H9 (cell line): ENCODE measurements at regions not wholly inside any gene's neighbourhood (a gene's known extent, or its start where the extent isn't known, plus 50 kb on each side); places are given as distances from the start of the nearest gene placed in this dataset.

Experiments
- DNase-seq: peaks from one replicate; pipeline ENCODE4 v3.0.0-alpha.2; 2017
- H2AFZ ChIP-seq: one replicate; pipeline ENCODE4 v1.6.1; 2013; ENCODE audit warnings: mild to moderate bottlenecking, low read length, control low read depth, moderate library complexity
- H2AK5ac ChIP-seq: 2 replicates; pipeline ENCODE4 v1.6.1; 2013; ENCODE audit warnings: low read length, control low read depth, mixed read lengths; ENCODE audit not compliant: insufficient read length
- H2BK120ac ChIP-seq: one replicate; pipeline ENCODE4 v1.6.1; 2013; ENCODE audit warnings: low read depth, mild to moderate bottlenecking, low read length, control low read depth, inconsistent platforms; ENCODE audit not compliant: poor library complexity, severe bottlenecking
- H2BK12ac ChIP-seq: 2 replicates; pipeline ENCODE4 v1.6.1; 2013; ENCODE audit warnings: low read length, control low read depth, mixed read lengths, low read depth; ENCODE audit not compliant: insufficient read length
- H2BK15ac ChIP-seq: 2 replicates; pipeline ENCODE4 v1.6.1; 2013; ENCODE audit warnings: low read depth, low read length, control low read depth
- H2BK20ac ChIP-seq: one replicate; pipeline ENCODE4 v1.6.1; 2013; ENCODE audit warnings: low read depth, mild to moderate bottlenecking, low read length, control low read depth, inconsistent platforms; ENCODE audit not compliant: poor library complexity, severe bottlenecking
- H2BK5ac ChIP-seq: 2 replicates; pipeline ENCODE4 v1.6.1; 2013; ENCODE audit warnings: low read length, control low read depth, mixed read lengths; ENCODE audit not compliant: insufficient read length
- H3K14ac ChIP-seq: 2 replicates; pipeline ENCODE4 v1.6.1; 2013; ENCODE audit warnings: low read length, control low read depth; ENCODE audit not compliant: insufficient read depth
- H3K18ac ChIP-seq: 2 replicates; pipeline ENCODE4 v1.6.1; 2013; ENCODE audit warnings: low read depth, mild to moderate bottlenecking, mixed read lengths, low read length, control low read depth; ENCODE audit not compliant: insufficient read length
- H3K23ac ChIP-seq: 2 replicates; pipeline ENCODE4 v1.6.1; 2013; ENCODE audit warnings: low read length, control low read depth, mixed read lengths, low read depth; ENCODE audit not compliant: insufficient read length
- H3K23me2 ChIP-seq: 2 replicates; pipeline ENCODE4 v1.6.1; 2013; ENCODE audit warnings: low read depth, mild to moderate bottlenecking, mixed read lengths, low read length, control low read depth; ENCODE audit not compliant: insufficient read length, poor library complexity, severe bottlenecking
- H3K27ac ChIP-seq: 2 replicates; pipeline ENCODE4 v1.5.1; 2013; ENCODE audit warnings: low read length, control low read depth, mixed read lengths, low read depth; ENCODE audit not compliant: insufficient read length
- H3K27me3 ChIP-seq: 2 replicates; pipeline ENCODE4 v1.6.1; 2013; ENCODE audit warnings: low read length, control low read depth, inconsistent platforms; ENCODE audit not compliant: insufficient read depth
- H3K4ac ChIP-seq: 2 replicates; pipeline ENCODE4 v1.6.1; 2013; ENCODE audit warnings: low read depth, mild to moderate bottlenecking, control low read depth, inconsistent platforms, low read length, moderate library complexity
- H3K4me1 ChIP-seq: 2 replicates; pipeline ENCODE4 v1.6.1; 2013; ENCODE audit warnings: low read length, control low read depth, inconsistent platforms; ENCODE audit not compliant: insufficient read depth
- H3K4me2 ChIP-seq: 2 replicates; pipeline ENCODE4 v1.6.1; 2013; ENCODE audit warnings: low read length, control low read depth, mixed read lengths; ENCODE audit not compliant: insufficient read length, insufficient read depth
- H3K56ac ChIP-seq: 2 replicates; pipeline ENCODE4 v1.6.1; 2013; ENCODE audit warnings: low read depth, mild to moderate bottlenecking, mixed read lengths, low read length, control low read depth; ENCODE audit not compliant: insufficient read length
- H3K79me1 ChIP-seq: 2 replicates; pipeline ENCODE4 v1.6.1; 2013; ENCODE audit warnings: low read depth, mild to moderate bottlenecking, moderate library complexity, low read length, control low read depth, inconsistent platforms; ENCODE audit not compliant: insufficient read depth, poor library complexity, severe bottlenecking
- H3K79me2 ChIP-seq: 2 replicates; pipeline ENCODE4 v1.6.1; 2013; ENCODE audit warnings: low read length, control low read depth, inconsistent platforms; ENCODE audit not compliant: insufficient read depth
- H3K9ac ChIP-seq: 2 replicates; pipeline ENCODE4 v1.6.1; 2013; ENCODE audit warnings: low read length, control low read depth, mixed read lengths; ENCODE audit not compliant: insufficient read length; ENCODE audit errors: extremely low read depth
- H3K9me3 ChIP-seq: one replicate; pipeline ENCODE4 v1.6.1; 2013; ENCODE audit warnings: low read depth, low read length, inconsistent platforms; ENCODE audit not compliant: control insufficient read depth
- H3T11ph ChIP-seq: one replicate; pipeline ENCODE4 v1.6.1; 2013; ENCODE audit warnings: mild to moderate bottlenecking, low read length, control low read depth, inconsistent platforms
- H4K20me1 ChIP-seq: one replicate; pipeline ENCODE4 v1.6.1; 2013; ENCODE audit not compliant: control insufficient read depth, insufficient read length, insufficient read depth
- H4K5ac ChIP-seq: 2 replicates; pipeline ENCODE4 v1.6.1; 2013; ENCODE audit warnings: low read depth, mild to moderate bottlenecking, mixed read lengths, low read length, control low read depth; ENCODE audit not compliant: insufficient read length
- H4K8ac ChIP-seq: replicated peaks from 2 replicates; pipeline ENCODE4 v1.6.1; 2013; ENCODE audit warnings: low read length, control low read depth, mixed read lengths, low read depth; ENCODE audit not compliant: insufficient read length
- H4K91ac ChIP-seq: 2 replicates; pipeline ENCODE4 v1.6.1; 2013; ENCODE audit warnings: low read depth, mild to moderate bottlenecking, moderate library complexity, mixed read lengths, low read length, control low read depth; ENCODE audit not compliant: insufficient read length
- H3K27ac Mint-ChIP-seq, 3 experiments: 2 replicates in 2 of 3; 3 replicates in 1 of 3; pipeline ENCODE4 v1.8.0; 2020 to 2021; ENCODE audit warnings: mixed read lengths in 3 of 3, mild to moderate bottlenecking in 1 of 3, moderate library complexity in 1 of 3
- H3K27me3 Mint-ChIP-seq: 2 replicates; pipeline ENCODE4 v1.8.0; 2021; ENCODE audit warnings: low read depth, mild to moderate bottlenecking, moderate library complexity, mixed read lengths
- H3K36me3 Mint-ChIP-seq, 3 experiments: 2 replicates in 2 of 3; 3 replicates in 1 of 3; pipeline ENCODE4 v1.8.0; 2020 to 2021; ENCODE audit warnings: low read depth in 3 of 3, mixed read lengths in 3 of 3; ENCODE audit not compliant: insufficient read depth in 1 of 3
- H3K4me1 Mint-ChIP-seq, 2 experiments: 2 replicates each; pipeline ENCODE4 v1.8.0; 2020; ENCODE audit warnings: mixed read lengths in 2 of 2
- H3K4me3 Mint-ChIP-seq, 2 experiments: 2 replicates in 1 of 2; 3 replicates in 1 of 2; pipeline ENCODE4 v1.8.0; 2020 to 2021; ENCODE audit warnings: mild to moderate bottlenecking in 2 of 2, mixed read lengths in 2 of 2, moderate library complexity in 1 of 2
- H3K9me3 Mint-ChIP-seq, 2 experiments: 2 replicates in 1 of 2; 3 replicates in 1 of 2; pipeline ENCODE4 v1.8.0; 2020; ENCODE audit warnings: mild to moderate bottlenecking in 2 of 2, mixed read lengths in 2 of 2, moderate library complexity in 1 of 2
- WGBS: extraction: QIAGEN DNeasy Blood & Tissue Kit; methylation state at CpG from one replicate; pipeline ENCODE4 v1.1.7; 2013; ENCODE audit warnings: missing lambda C conversion rate, low lambda C conversion rate, mixed read lengths; ENCODE audit not compliant: insufficient read length; ENCODE audit errors: extremely low coverage; 5-methylcytosine and 5-hydroxymethylcytosine counted together
- TF ChIP-seq, protein P1 (sequence below): fragments of 200-600 bp; sonication (generic); conservative IDR thresholded peaks from 3 replicates; pipeline ENCODE4 v1.8.0; 2021; ENCODE audit warnings: antibody characterized with exemption, mild to moderate bottlenecking

DNA sequence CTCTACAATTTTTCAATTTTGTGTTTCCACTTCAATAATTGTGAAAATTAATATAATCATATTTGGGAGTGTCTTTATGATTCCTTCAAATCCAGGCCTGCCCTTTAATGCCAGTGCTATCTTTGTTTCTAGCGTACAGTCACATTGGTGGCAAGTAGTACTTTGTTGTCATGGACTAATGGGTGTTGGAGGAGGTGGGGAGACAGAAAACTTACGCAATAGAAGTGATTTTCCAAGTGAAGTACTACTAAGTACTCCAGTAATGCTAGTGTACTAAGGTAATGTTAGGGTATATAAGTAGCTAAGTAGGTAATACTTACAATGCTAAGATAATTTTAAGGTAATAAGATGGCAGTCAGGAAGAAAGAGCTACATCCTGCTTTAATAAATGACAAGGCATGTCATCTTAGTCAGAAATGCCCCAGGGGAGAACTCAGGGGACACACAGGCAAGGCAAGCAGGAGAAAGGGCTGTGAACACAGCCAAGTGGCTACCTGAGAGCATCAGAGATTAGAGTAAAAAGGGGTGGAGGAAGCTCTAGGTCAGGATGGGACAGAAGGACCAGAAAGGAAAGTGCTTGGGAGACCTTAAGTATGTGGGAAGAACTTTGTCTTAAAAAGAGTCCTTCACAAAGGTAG is 217.2 kb upstream of the PRDM1 start:
- Histone ChIP-seq H3K4ac (no peak overlapping the region), H2BK120ac (no peak overlapping the region), H3K27ac (no peak overlapping the region), H2BK5ac (no peak overlapping the region), H4K20me1 (no peaks in the 10 kb centered on the region), H3K9me3 (no peaks in the 10 kb centered on the region), H3K14ac (no peak overlapping the region), H3K23me2 (no peaks in the 10 kb centered on the region), H4K5ac (no peak overlapping the region), H4K8ac (no peak overlapping the region), H2AK5ac (no peak overlapping the region), H3K23ac (no peak overlapping the region), H3T11ph (no peak overlapping the region), H2AFZ (no peak overlapping the region), H3K4me1 (no peaks in the 10 kb centered on the region), H3K4me2 (no peak overlapping the region), H2BK12ac (no peak overlapping the region), H3K56ac (no peak overlapping the region), H3K9ac (no peak overlapping the region), H3K18ac (no peak overlapping the region), H3K79me1 (no peaks in the 10 kb centered on the region), H2BK20ac (no peak overlapping the region), H4K91ac (no peak overlapping the region), H3K27me3 (no peaks in the 10 kb centered on the region), H3K79me2 (no peaks in the 10 kb centered on the region), H2BK15ac (no peak overlapping the region)
- H3K4me3 Mint-ChIP-seq, result no peak overlapping the region
- TF ChIP-seq, protein P1, sequence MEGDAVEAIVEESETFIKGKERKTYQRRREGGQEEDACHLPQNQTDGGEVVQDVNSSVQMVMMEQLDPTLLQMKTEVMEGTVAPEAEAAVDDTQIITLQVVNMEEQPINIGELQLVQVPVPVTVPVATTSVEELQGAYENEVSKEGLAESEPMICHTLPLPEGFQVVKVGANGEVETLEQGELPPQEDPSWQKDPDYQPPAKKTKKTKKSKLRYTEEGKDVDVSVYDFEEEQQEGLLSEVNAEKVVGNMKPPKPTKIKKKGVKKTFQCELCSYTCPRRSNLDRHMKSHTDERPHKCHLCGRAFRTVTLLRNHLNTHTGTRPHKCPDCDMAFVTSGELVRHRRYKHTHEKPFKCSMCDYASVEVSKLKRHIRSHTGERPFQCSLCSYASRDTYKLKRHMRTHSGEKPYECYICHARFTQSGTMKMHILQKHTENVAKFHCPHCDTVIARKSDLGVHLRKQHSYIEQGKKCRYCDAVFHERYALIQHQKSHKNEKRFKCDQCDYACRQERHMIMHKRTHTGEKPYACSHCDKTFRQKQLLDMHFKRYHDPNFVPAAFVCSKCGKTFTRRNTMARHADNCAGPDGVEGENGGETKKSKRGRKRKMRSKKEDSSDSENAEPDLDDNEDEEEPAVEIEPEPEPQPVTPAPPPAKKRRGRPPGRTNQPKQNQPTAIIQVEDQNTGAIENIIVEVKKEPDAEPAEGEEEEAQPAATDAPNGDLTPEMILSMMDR, result no peak
- H3K27me3 Mint-ChIP-seq, result peaks cover 2% of the 10 kb centered on the region; the same call in 1 of the 2 replicates
- peaks cover 0 to 2% (median 0%) of the 10 kb centered on the region in 3 experiments; a peak in 1 of 7 replicates for H3K36me3 Mint-ChIP-seq
- no CpG with 5 or more reads among the region's 2 CpGs for WGBS
- H3K9me3 Mint-ChIP-seq, result no peaks in the 10 kb centered on the region; a peak in 1 of 5 replicates
- H3K27ac Mint-ChIP-seq, result no peak overlapping the region
- H3K4me1 Mint-ChIP-seq, result peaks cover 15 to 23% of the 10 kb centered on the region in 2 experiments
- DNase-seq, result no peak
